Thymus (tissue), 11 donors: ENCODE measurements at regions not wholly inside any gene's neighbourhood (a gene's known extent, or its start where the extent isn't known, plus 50 kb on each side); places are given as distances from the start of the nearest gene placed in this dataset.

Source experiments
- DNase-seq, 9 donors: peaks; one replicate each; pipeline ENCODE4 v3.0.0-alpha.2; 2013; ENCODE audit warnings: low spot score in 9 of 9, low read depth in 6 of 9, missing footprints in 1 of 9
- H3K27ac ChIP-seq, 2 donors: one replicate each; pipeline ENCODE4 v1.5.1; 2013; ENCODE audit warnings: control low read depth in 1 of 2, low read depth in 1 of 2, low read length in 1 of 2, mild to moderate bottlenecking in 1 of 2, moderate library complexity in 1 of 2
- H3K27me3 ChIP-seq, 2 donors: one replicate each; pipeline ENCODE4 v1.5.1; 2013; ENCODE audit warnings: low read length in 1 of 2; ENCODE audit not compliant: control insufficient read depth in 2 of 2, insufficient read depth in 1 of 2
- H3K36me3 ChIP-seq, 2 donors: one replicate each; pipeline ENCODE4 v1.5.1; 2013; ENCODE audit warnings: low read length in 1 of 2, mild to moderate bottlenecking in 1 of 2, moderate library complexity in 1 of 2; ENCODE audit not compliant: control insufficient read depth in 2 of 2, insufficient read depth in 2 of 2
- H3K4me1 ChIP-seq, 2 donors: one replicate each; pipeline ENCODE4 v1.5.1; 2013; ENCODE audit warnings: low read length in 2 of 2; ENCODE audit not compliant: control insufficient read depth in 2 of 2, insufficient read depth in 2 of 2
- H3K4me3 ChIP-seq, 2 donors: one replicate each; pipeline ENCODE4 v1.5.1; 2013; ENCODE audit warnings: low read length in 2 of 2, control low read depth in 1 of 2, mild to moderate bottlenecking in 1 of 2
- H3K9me3 ChIP-seq, 2 donors: one replicate each; pipeline ENCODE4 v1.5.1; 2013; ENCODE audit warnings: low read length in 1 of 2, mild to moderate bottlenecking in 1 of 2; ENCODE audit not compliant: control insufficient read depth in 2 of 2, insufficient read depth in 1 of 2
- WGBS: extraction: QIAGEN DNeasy Blood & Tissue Kit; methylation state at CpG from one replicate; pipeline ENCODE4 v1.1.7; 2013; 5-methylcytosine and 5-hydroxymethylcytosine counted together
- donor health status: healthy.

DNA sequence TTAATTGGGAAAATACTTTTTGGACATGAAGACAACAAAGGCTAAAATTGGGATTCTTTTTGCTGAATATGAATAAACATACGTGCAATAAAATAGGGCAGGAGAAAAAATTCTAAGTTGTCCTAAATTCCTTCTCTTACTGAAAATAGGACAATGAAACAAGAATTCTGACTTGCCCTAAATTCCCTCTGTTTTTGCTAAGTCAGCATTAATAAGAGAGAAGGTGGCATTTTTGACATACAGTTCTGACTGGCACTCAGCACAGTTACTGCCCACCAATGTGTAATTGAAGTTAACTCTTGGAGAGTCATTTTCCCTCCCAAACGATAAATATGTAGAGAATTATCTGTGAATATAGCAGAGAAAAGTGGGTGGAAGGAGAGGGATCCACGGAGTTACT, 1021.1 kb upstream of the CDH8 start:
- H3K9me3 ChIP-seq, result no peaks in the 10 kb centered on the region
- no peak for DNase-seq
- 88% methylated on average over 3 of the region's 3 CpGs for WGBS

DNA sequence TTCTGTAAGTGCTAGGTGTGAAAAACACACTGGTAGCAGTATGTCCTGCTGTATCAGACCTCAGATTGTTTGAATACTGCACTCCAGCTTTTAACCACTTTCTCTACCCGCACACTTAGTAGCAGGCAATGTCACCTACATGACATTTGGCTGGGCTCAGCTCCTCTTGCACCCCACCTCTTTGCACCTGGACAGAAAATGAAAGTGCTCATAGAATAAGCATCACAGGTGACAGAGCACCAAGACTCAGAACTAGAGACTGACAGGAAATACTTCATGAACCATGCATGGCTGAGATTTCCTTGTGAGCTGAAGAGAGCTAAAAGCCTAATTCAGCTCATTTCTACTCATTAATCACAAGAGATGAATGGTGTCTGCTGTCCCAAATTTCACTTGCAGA, 1014.2 kb upstream of the CDH8 start:
- WGBS, result 89% methylated on average over 1 of the region's 1 CpG
- Histone ChIP-seq H3K27ac (no peak overlapping the region), H3K4me1 (no peaks in the 10 kb centered on the region), H3K4me3 (no peak overlapping the region), H3K36me3 (no peaks in the 10 kb centered on the region), H3K9me3 (no peaks in the 10 kb centered on the region), H3K27me3 (no peaks in the 10 kb centered on the region)
- peak in 1 of 9 donors; percentile 2 for DNase-seq

More for the DNA sequence above, 1021.1 kb upstream of the CDH8 start:
- Histone ChIP-seq H3K27me3 (no peaks in the 10 kb centered on the region), H3K4me1 (no peaks in the 10 kb centered on the region), H3K4me3 (no peak overlapping the region), H3K27ac (no peak overlapping the region), H3K36me3 (no peaks in the 10 kb centered on the region)

DNA sequence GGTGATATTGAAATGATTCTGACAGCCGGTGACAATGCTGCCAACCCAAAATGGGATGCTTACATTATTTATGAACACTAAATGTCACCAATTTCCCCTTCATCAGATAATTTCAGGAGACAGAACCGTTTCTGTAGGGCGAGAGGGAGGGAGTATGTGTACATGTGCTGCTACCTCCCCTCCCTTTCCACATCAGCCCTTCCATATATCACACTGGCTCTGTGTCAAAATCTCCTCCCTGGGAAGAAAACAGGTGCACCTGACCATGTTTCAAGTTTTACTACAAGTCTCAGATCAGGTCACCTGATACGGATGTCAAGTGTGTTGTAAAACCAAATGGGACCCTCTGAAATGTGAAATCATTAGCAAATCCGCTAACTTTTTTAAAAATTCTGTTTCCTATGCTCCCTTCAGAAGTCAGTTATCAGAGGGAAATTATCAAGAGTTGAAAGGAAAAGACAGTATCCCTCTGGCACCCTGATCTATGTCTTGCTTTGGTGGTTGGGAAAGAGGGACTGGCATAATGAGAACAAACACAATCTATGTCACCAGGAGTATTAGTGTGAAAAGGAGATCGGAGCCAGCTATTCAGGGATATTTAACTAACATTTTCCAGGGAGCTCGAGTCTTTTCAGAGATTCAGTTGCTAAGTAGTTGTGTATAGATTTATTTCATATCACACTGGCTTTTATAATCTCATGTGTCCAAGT, 1002.3 kb upstream of the CDH8 start:
- H3K9me3 ChIP-seq, result no peaks in the 10 kb centered on the region
- no peak overlapping the region for H3K27ac ChIP-seq

DNA sequence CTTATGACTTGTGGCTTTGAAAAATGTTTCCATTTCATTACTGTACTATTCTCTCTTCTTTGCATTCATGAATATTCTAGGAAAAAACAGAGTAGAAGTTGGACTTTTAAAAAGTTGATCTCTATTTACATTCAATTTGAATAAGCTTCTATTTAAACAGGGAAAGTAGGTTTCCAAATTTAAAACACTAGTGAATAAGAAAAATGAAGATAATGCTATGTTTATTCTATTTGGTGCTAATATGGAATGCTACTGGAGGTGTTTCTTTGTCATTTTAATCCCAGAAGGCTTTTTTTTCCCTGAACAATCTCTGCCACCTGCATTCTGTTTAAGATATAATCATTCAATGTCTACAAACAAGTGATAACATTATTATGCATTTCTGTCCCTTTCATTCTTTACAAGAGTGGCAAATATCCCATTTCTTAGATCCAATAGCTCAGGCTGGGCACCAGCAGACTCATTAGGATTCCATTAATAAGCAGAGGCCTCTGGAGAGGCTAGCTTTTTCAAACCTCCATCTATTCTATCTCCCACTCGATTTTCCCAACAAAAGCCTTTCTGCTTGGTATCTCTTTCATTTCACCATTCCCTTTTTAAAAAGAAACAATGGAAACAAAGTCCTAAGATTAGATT, 1001.6 kb upstream of the CDH8 start:
- Histone ChIP-seq H3K4me3 (no peak overlapping the region), H3K4me1 (no peaks in the 10 kb centered on the region), H3K36me3 (no peaks in the 10 kb centered on the region), H3K9me3 (no peaks in the 10 kb centered on the region), H3K27ac (no peak overlapping the region), H3K27me3 (no peaks in the 10 kb centered on the region)
- WGBS, result 53% methylated on average over 1 of the region's 1 CpG
- DNase-seq, result no peak

More for the DNA sequence above, 1002.3 kb upstream of the CDH8 start:
- no peaks in the 10 kb centered on the region for H3K4me1 ChIP-seq
- no peak overlapping the region for H3K4me3 ChIP-seq
- 83% methylated on average over 7 of the region's 7 CpGs for WGBS
- H3K27me3 ChIP-seq, result no peaks in the 10 kb centered on the region
- DNase-seq, result no peak
- H3K36me3 ChIP-seq, result no peaks in the 10 kb centered on the region

DNA sequence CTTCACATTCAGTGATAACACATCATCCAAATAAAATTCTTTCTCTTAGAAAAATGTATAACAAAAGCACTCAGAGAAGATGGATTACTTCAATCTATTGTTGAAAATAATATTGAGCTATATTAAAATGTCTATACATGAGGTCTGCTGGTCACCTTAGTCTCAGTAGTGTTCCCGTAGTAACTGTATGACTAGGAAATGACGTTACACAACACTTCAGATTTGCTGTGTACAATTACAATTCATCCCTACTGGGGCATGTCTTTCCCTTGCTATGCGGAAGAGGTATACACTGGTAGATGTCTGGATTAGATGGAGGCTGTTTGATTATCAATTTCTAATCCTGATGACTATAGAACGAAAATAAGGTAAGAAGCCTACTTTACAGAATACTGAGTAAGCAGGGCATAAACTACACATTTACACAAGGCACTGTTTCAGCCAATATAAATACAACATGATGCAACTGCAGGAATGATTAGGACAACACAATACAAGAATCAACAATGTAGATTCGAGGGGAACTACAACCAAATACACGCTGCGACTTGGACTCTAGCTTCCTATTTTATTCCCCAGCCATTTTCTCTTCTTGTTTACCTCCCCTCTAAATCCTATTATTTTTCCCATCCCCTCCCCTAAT, 982.5 kb upstream of the CDH8 start:
- Histone ChIP-seq H3K27me3 (no peaks in the 10 kb centered on the region), H3K9me3 (no peaks in the 10 kb centered on the region), H3K4me3 (no peak overlapping the region), H3K36me3 (no peaks in the 10 kb centered on the region), H3K27ac (no peak overlapping the region), H3K4me1 (no peaks in the 10 kb centered on the region)
- no peak for DNase-seq
- WGBS, result 94% methylated on average over 7 of the region's 7 CpGs

DNA sequence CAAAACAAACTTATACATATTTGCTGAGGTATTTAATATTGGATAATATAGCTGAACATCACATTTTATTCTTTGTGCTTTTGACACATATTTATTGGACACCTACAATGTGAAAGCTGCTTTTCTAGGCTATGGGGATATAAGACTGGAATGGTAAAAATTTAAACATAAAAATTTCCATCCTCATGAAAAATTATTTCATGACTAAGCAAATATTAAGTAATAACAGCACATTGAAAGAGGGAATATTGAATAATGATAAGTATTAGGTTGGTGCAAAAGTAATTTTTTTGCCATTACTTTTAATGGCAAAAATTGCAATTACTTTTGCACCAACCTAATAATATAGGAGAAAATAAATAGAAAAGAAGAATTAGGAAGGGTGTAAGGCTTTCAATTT, 972.5 kb upstream of the CDH8 start:
- H3K9me3 ChIP-seq, result peaks cover 0 to 5% of the 10 kb centered on the region in 2 donors
- H3K27me3 ChIP-seq, result no peaks in the 10 kb centered on the region
- H3K4me1 ChIP-seq, result no peaks in the 10 kb centered on the region
- H3K4me3 ChIP-seq, result no peak overlapping the region
- H3K36me3 ChIP-seq, result no peaks in the 10 kb centered on the region
- H3K27ac ChIP-seq, result no peak overlapping the region
- no peak for DNase-seq

DNA sequence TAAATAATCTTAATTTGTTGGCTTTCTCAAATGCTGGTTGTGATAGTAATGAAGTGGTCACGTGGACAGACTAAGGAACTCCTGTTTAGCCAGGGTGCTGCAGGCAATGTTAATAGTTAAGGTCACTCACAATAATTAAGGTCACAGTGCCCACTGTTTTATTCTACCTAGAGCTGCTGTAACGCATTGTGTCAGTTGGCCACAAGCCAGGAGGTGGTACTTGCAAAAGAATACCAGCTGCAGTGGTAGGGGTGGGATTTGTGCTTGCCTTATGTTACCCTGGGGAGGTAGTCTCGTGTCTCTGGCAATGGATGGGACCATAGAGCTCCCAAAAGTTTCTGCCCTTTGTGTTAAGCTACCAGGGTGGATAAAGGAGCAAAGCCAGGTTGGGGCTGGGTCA, 969.1 kb upstream of the CDH8 start:
- Histone ChIP-seq H3K4me3 (no peak overlapping the region), H3K4me1 (no peaks in the 10 kb centered on the region), H3K36me3 (no peaks in the 10 kb centered on the region), H3K27ac (no peak overlapping the region), H3K27me3 (no peaks in the 10 kb centered on the region), H3K9me3 (peaks cover 0 to 11% of the 10 kb centered on the region in 2 donors)
- no peak for DNase-seq
- WGBS, result 80% methylated on average over 3 of the region's 3 CpGs

DNA sequence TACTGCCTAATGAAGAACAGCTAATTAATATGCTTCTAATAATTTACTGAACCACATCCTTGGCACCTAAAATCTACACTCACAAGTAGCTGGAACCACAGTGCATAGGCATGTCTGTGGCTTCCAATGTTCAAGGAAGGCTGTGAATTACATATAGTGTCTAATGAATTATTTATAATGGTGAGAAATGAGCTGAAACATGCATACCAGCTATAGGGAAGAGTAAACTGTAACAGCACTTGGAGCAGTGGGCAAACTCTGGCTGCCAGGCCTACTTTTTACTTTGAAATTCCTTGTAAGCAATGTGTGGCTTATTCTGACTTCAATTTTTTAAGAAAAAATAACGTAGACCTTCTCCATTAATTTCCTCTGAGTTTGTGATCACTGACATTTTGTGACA, 953.2 kb upstream of the CDH8 start:
- no peak for DNase-seq
- Histone ChIP-seq H3K4me3 (no peak overlapping the region), H3K4me1 (no peaks in the 10 kb centered on the region), H3K36me3 (no peaks in the 10 kb centered on the region), H3K27ac (no peak overlapping the region), H3K27me3 (no peaks in the 10 kb centered on the region), H3K9me3 (no peaks in the 10 kb centered on the region)
- 84% methylated on average over 1 of the region's 1 CpG for WGBS

DNA sequence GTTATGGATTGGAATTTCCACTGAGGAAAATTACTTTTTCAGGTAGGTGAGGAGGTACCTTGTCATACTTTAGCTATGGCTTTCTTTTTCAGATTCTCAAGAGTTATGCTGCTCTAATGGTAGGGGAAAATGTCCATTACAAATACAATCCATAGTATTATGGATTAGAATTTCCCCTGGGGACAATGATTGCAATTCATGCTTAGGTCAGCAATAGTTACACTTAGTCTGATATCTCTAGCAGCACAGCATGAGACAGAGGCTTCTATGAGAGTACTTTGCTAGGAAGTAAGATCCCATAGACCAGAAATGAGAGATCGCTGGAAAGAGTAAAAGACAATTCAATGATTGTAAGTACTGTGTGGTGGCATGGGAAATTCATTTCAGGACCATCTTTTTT, 949.5 kb upstream of the CDH8 start:
- no peaks in the 10 kb centered on the region for H3K27me3 ChIP-seq
- H3K27ac ChIP-seq, result no peak overlapping the region
- WGBS, result 93% methylated on average over 1 of the region's 1 CpG
- H3K4me1 ChIP-seq, result no peaks in the 10 kb centered on the region
- H3K9me3 ChIP-seq, result no peaks in the 10 kb centered on the region
- H3K4me3 ChIP-seq, result no peak overlapping the region
- DNase-seq, result no peak
- H3K36me3 ChIP-seq, result no peaks in the 10 kb centered on the region
